ENCODE measurements at regions not wholly inside any gene's neighbourhood (a gene's known extent, or its start where the extent isn't known, plus 50 kb on each side); places are given as distances from the start of the nearest gene placed in this dataset.

GRCh38 chr2:47271054-47272000 is 95.0 kb upstream of the CALM2 start:
- no peak overlapping the region for H2BK120ac ChIP-seq (ENCODE audit: low read depth, low read length, poor library complexity, severe bottlenecking)
- no peak overlapping the region for H3K27ac ChIP-seq (ENCODE audit: insufficient read length, low read depth, low read length)
- H3K4me1 ChIP-seq (ENCODE audit: insufficient read depth, low read length): peaks cover 2% of the 10 kb centered on the region; the same call in 1 of the 2 replicates
- no CpG with 5 or more reads among the region's 9 CpGs for WGBS (ENCODE audit: extremely low coverage, insufficient read length, low lambda C conversion rate)
- H3K23ac ChIP-seq (ENCODE audit: insufficient read length, low read depth, low read length): no peak overlapping the region
- H3T11ph ChIP-seq (ENCODE audit: low read length): no peak overlapping the region
- no peak overlapping the region for H3K4me2 ChIP-seq (ENCODE audit: insufficient read depth, insufficient read length, low read length)
- H4K8ac ChIP-seq (replicated peaks; ENCODE audit: insufficient read length, low read depth, low read length): no peak overlapping the region
- H2BK5ac ChIP-seq (ENCODE audit: insufficient read length, low read length): no peak overlapping the region
- no peaks in the 10 kb centered on the region for H3K9me3 ChIP-seq (ENCODE audit: control insufficient read depth, low read depth, low read length)
- no peaks in the 10 kb centered on the region for H3K79me1 ChIP-seq (ENCODE audit: insufficient read depth, low read depth, low read length, poor library complexity, severe bottlenecking)
- TF ChIP-seq CTCF (conservative IDR thresholded peaks at IDR 0.05): no peak
- H4K5ac ChIP-seq (ENCODE audit: insufficient read length, low read depth, low read length): no peak overlapping the region
- H2BK15ac ChIP-seq (ENCODE audit: low read depth, low read length): no peak overlapping the region
- no peak overlapping the region for H3K14ac ChIP-seq (ENCODE audit: insufficient read depth, low read length)
- H2BK20ac ChIP-seq (ENCODE audit: low read depth, low read length, poor library complexity, severe bottlenecking): no peak overlapping the region
- H4K20me1 ChIP-seq (ENCODE audit: control insufficient read depth, insufficient read depth, insufficient read length): no peaks in the 10 kb centered on the region
- H3K18ac ChIP-seq (ENCODE audit: insufficient read length, low read depth, low read length): no peak overlapping the region
- Mint-ChIP-seq H3K4me1 (peaks cover 24 to 30% of the 10 kb centered on the region in 2 experiments), H3K36me3 (ENCODE audit: insufficient read depth in 1 of 3, low read depth in 3 of 3) (no peaks in the 10 kb centered on the region), H3K27ac (no peak overlapping the region), H3K27me3 (ENCODE audit: low read depth) (no peaks in the 10 kb centered on the region), H3K9me3 (no peaks in the 10 kb centered on the region; a peak in 2 of 5 replicates), H3K4me3 (no peak overlapping the region)
- no peak overlapping the region for H2AFZ ChIP-seq (ENCODE audit: low read length)
- no peak overlapping the region for H3K9ac ChIP-seq (ENCODE audit: extremely low read depth, insufficient read length, low read length)
- no peak overlapping the region for H3K4ac ChIP-seq (ENCODE audit: low read depth, low read length)
- H2BK12ac ChIP-seq (ENCODE audit: insufficient read length, low read depth, low read length): no peak overlapping the region
- H3K56ac ChIP-seq (ENCODE audit: insufficient read length, low read depth, low read length): no peak overlapping the region
- H2AK5ac ChIP-seq (ENCODE audit: insufficient read length, low read length): no peak overlapping the region
- H3K23me2 ChIP-seq (ENCODE audit: insufficient read length, low read depth, low read length, poor library complexity, severe bottlenecking): no peaks in the 10 kb centered on the region
- H3K79me2 ChIP-seq (ENCODE audit: insufficient read depth, low read length): no peaks in the 10 kb centered on the region
- no peak overlapping the region for H4K91ac ChIP-seq (ENCODE audit: insufficient read length, low read depth, low read length)
- no peak for DNase-seq
- no peaks in the 10 kb centered on the region for H3K27me3 ChIP-seq (ENCODE audit: insufficient read depth, low read length)
